Panc1 (cell line): ENCODE measurements at regions not wholly inside any gene's neighbourhood (a gene's known extent, or its start where the extent isn't known, plus 50 kb on each side); places are given as distances from the start of the nearest gene placed in this dataset.

Source experiments
- ATAC-seq: fragments of 200-7000 bp; cut with Tn5 transposase; 2 replicates; pipeline ENCODE4 v1.9.1; 2020; ENCODE audit warnings: mild to moderate bottlenecking, moderate library complexity
- BruUV-seq: library from RNA; stranded (reverse); fragments of 400-500 nt; replicated peaks from 2 replicates; lab custom pipeline; 2021; lab: Mats Ljungman, UMichigan
- CTCF ChIA-PET: fragments of 300-600 bp; sonication (Branson Sonifier 250); formaldehyde crosslinking; loops from one replicate; lab custom pipeline; 2022; ENCODE audit warnings: antibody characterized with exemption; lab: Charles Lee
- POLR2A ChIA-PET: fragments of 300-600 bp; sonication (Branson Sonifier 250); formaldehyde crosslinking; loops from one replicate; lab custom pipeline; 2022; ENCODE audit warnings: antibody characterized with exemption; lab: Charles Lee
- DNase-seq: peaks from one replicate; pipeline ENCODE4 v3.0.0-alpha.2; 2010; ENCODE audit warnings: low read depth, low spot score
- H3K27ac ChIP-seq: 2 replicates; pipeline ENCODE4 v1.5.1; 2011; ENCODE audit warnings: mild to moderate bottlenecking, low read length, inconsistent platforms
- H3K27me3 ChIP-seq: fragments of 200-500 bp; sonication (Bioruptor generic); 2 replicates; pipeline ENCODE4 v1.6.0; 2014; ENCODE audit warnings: low read length, inconsistent platforms; ENCODE audit not compliant: control insufficient read depth, insufficient read depth
- H3K36me3 ChIP-seq: fragments of 200-500 bp; sonication (Bioruptor generic); 2 replicates; pipeline ENCODE4 v1.5.1; 2014; ENCODE audit warnings: inconsistent platforms, mild to moderate bottlenecking, low read length, moderate library complexity; ENCODE audit not compliant: control insufficient read depth, insufficient read depth
- H3K4me1 ChIP-seq: 2 replicates; pipeline ENCODE4 v1.5.1; 2011; ENCODE audit warnings: inconsistent platforms, mild to moderate bottlenecking, low read length, moderate library complexity; ENCODE audit not compliant: control insufficient read depth, insufficient read depth
- H3K4me3 ChIP-seq, 2 experiments: 2 replicates each; pipeline ENCODE4 v1.5.1; 2011 to 2012; ENCODE audit warnings: low read depth in 2 of 2, low read length in 2 of 2, mild to moderate bottlenecking in 2 of 2, inconsistent platforms in 1 of 2, moderate library complexity in 1 of 2
- H3K9me3 ChIP-seq: fragments of 200-500 bp; sonication (Bioruptor generic); 2 replicates; pipeline ENCODE4 v1.5.1; 2014; ENCODE audit warnings: low read depth, mild to moderate bottlenecking, inconsistent platforms, low read length, moderate library complexity; ENCODE audit not compliant: control insufficient read depth, insufficient read depth
- CTCF ChIP-seq: fragments of 450-650 bp; IDR thresholded peaks from 2 replicates; pipeline ENCODE4 v1.5.1; 2017; ENCODE audit warnings: mild to moderate bottlenecking
- POLR2AphosphoS5 ChIP-seq: IDR thresholded peaks from 2 replicates; pipeline ENCODE4 v1.6.1; 2012; ENCODE audit warnings: mild to moderate bottlenecking, low read depth, low read length, moderate library complexity
- REST ChIP-seq, 2 experiments: IDR thresholded peaks; 2 replicates each; pipeline ENCODE4 v1.6.1; 2011 to 2012; ENCODE audit warnings: low read depth in 2 of 2, control low read depth in 1 of 2, low read length in 1 of 2, mild to moderate bottlenecking in 1 of 2, moderate library complexity in 1 of 2; ENCODE audit not compliant: insufficient read depth in 1 of 2
- SIN3A ChIP-seq: IDR thresholded peaks from 2 replicates; pipeline ENCODE4 v1.6.1; 2012; ENCODE audit warnings: low read depth, mild to moderate bottlenecking, low read length, moderate library complexity, borderline replicate concordance; ENCODE audit not compliant: insufficient read depth
- TCF7L2 ChIP-seq: IDR thresholded peaks from 2 replicates; pipeline ENCODE4 v1.6.1; 2011; ENCODE audit warnings: mild to moderate bottlenecking, low read depth, low read length, inconsistent platforms
- in situ Hi-C: cut with HindIII; loops from 2 replicates; pipeline ENCODE4 v1.10.0; 2016; ENCODE audit warnings: low sequenced_read_pairs, low pct_unique_long_range_greater_than_20kb
- intact Hi-C: fragments of 100-400 bp; cut with micrococcal nuclease; formaldehyde crosslinking; loops from one replicate; pipeline ENCODE4 v1.10.0; 2022; ENCODE audit not compliant: unreplicated experiment

GRCh38 chr5:14056039-14056438 is 87.1 kb upstream of the TRIO start:
- in situ Hi-C loops: no loop called here
- intact Hi-C loops: loop anchor here (5.0 kb wide), 1 partner anchor 46 kb away; no protein-coding TSS in a partner anchor
- POLR2A ChIA-PET: no interaction called here

More at GRCh38 chr5:14056039-14056438, 87.1 kb upstream of the TRIO start:
- H3K4me1 ChIP-seq: peaks cover 12% of the 10 kb centered on the region
- DNase-seq (no peak), ATAC-seq (no peak)
- CTCF ChIA-PET: no interaction called here
- no peaks in the 10 kb centered on the region for H3K27me3 ChIP-seq
- H3K27ac ChIP-seq: no peak overlapping the region; the same call in 1 of the 2 replicates
- no peaks in the 10 kb centered on the region for H3K36me3 ChIP-seq
- no TSS peak for BruUV-seq
- peaks cover 5% of the 10 kb centered on the region; the same call in 1 of the 2 replicates for H3K9me3 ChIP-seq
- H3K4me3 ChIP-seq: no peak overlapping the region
- TF ChIP-seq SIN3A (no peak), CTCF (no peak), POLR2AphosphoS5 (no peak), TCF7L2 (no peak), REST (IDR thresholded peaks at IDR 0.05; ENCODE audit: insufficient read depth in 1 of 2, low read depth in 2 of 2, low read length in 1 of 2) (no peak)
